Natural killer cell (primary cell): ENCODE measurements at regions not wholly inside any gene's neighbourhood (a gene's known extent, or its start where the extent isn't known, plus 50 kb on each side); places are given as distances from the start of the nearest gene placed in this dataset.

ENCODE experiments used
- ATAC-seq, 3 donors: fragments of 150-1000 bp in 2 of 3; fragments of 200-7000 bp in 1 of 3; cut with Tn5 transposase; 1 replicate in 1 of 3; 2 replicates in 2 of 3; pipeline ENCODE4 v1.10.0; 2021; ENCODE audit warnings: mild to moderate bottlenecking in 2 of 3, moderate library complexity in 2 of 3
- DNase-seq, 2 donors: peaks; one replicate each; pipeline versions ENCODE4 v3.0.0 to v3.0.0-alpha.2; 2013 to 2021; ENCODE audit warnings: mixed read lengths in 1 of 2
- H3K27ac ChIP-seq: one replicate; pipeline ENCODE4 v1.5.1; 2013; ENCODE audit warnings: mild to moderate bottlenecking, low read length
- H3K27me3 ChIP-seq: one replicate; pipeline ENCODE4 v1.6.1; 2013; ENCODE audit warnings: low read length; ENCODE audit not compliant: control insufficient read depth, insufficient read depth
- H3K36me3 ChIP-seq: one replicate; pipeline ENCODE4 v1.6.1; 2013; ENCODE audit warnings: low read length; ENCODE audit not compliant: control insufficient read depth, insufficient read depth
- H3K4me1 ChIP-seq: one replicate; pipeline ENCODE4 v1.6.1; 2013; ENCODE audit warnings: low read length; ENCODE audit not compliant: control insufficient read depth, insufficient read depth
- H3K4me3 ChIP-seq: one replicate; pipeline ENCODE4 v1.5.1; 2013; ENCODE audit warnings: low read length
- H3K9me3 ChIP-seq: one replicate; pipeline ENCODE4 v1.6.1; 2013; ENCODE audit warnings: low read length; ENCODE audit not compliant: control insufficient read depth, insufficient read depth
- H3K27ac Mint-ChIP-seq, 2 donors: one replicate each; pipeline ENCODE4 v1.8.0; 2022; ENCODE audit warnings: mild to moderate bottlenecking in 2 of 2, mixed read lengths in 2 of 2, moderate library complexity in 1 of 2
- H3K27me3 Mint-ChIP-seq, 2 donors: one replicate each; pipeline ENCODE4 v1.8.0; 2022; ENCODE audit warnings: low read depth in 2 of 2, mixed read lengths in 2 of 2
- H3K36me3 Mint-ChIP-seq: one replicate; pipeline ENCODE4 v1.8.0; 2022; ENCODE audit warnings: mixed read lengths
- H3K4me1 Mint-ChIP-seq, 2 donors: one replicate each; pipeline ENCODE4 v1.8.0; 2022; ENCODE audit warnings: mixed read lengths in 2 of 2
- H3K4me3 Mint-ChIP-seq: one replicate; pipeline ENCODE4 v1.8.0; 2022; ENCODE audit warnings: mild to moderate bottlenecking, moderate library complexity, mixed read lengths
- H3K9me3 Mint-ChIP-seq, 2 donors: one replicate each; pipeline ENCODE4 v1.8.0; 2022; ENCODE audit warnings: mixed read lengths in 2 of 2
- CTCF ChIP-seq: fragments of 200-600 bp; IDR thresholded peaks from one replicate; pipeline ENCODE4 v1.8.0; 2022; ENCODE audit warnings: antibody characterized with exemption
- WGBS: methylation state at CpG from one replicate; pipeline ENCODE4 v1.1.7; 2013; ENCODE audit warnings: missing lambda C conversion rate; ENCODE audit not compliant: insufficient coverage; 5-methylcytosine and 5-hydroxymethylcytosine counted together
- intact Hi-C: fragments of 100-400 bp; cut with micrococcal nuclease; formaldehyde crosslinking; loops from one replicate; pipeline ENCODE4 v1.14.2; 2022

GRCh38 chr1:199151634-199152425, 513.0 kb downstream of the PTPRC start:
- Histone ChIP-seq H3K27ac (no peak overlapping the region), H3K4me3 (no peak overlapping the region), H3K4me1 (no peaks in the 10 kb centered on the region), H3K9me3 (no peaks in the 10 kb centered on the region), H3K36me3 (no peaks in the 10 kb centered on the region), H3K27me3 (no peaks in the 10 kb centered on the region)
- Mint-ChIP-seq H3K4me1 (peaks cover 0 to 5% of the 10 kb centered on the region in 2 donors), H3K9me3 (no peaks in the 10 kb centered on the region), H3K36me3 (no peaks in the 10 kb centered on the region), H3K4me3 (no peak overlapping the region), H3K27ac (no peak overlapping the region), H3K27me3 (peaks cover 0 to 2% of the 10 kb centered on the region in 2 donors)
- intact Hi-C loops, result no loop called here
- DNase-seq (no peak), ATAC-seq (no peak)
- no peak for TF ChIP-seq CTCF
- 69% methylated on average over 5 of the region's 6 CpGs for WGBS

GRCh38 chr1:199152676-199153075, 513.8 kb downstream of the PTPRC start:
- intact Hi-C loops, result no loop called here
- H3K9me3 Mint-ChIP-seq, result no peaks in the 10 kb centered on the region
- DNase-seq, result no peak
- WGBS, result 77% methylated on average over 4 of the region's 4 CpGs
- peaks cover 0 to 5% of the 10 kb centered on the region in 2 donors for H3K4me1 Mint-ChIP-seq
- no peaks in the 10 kb centered on the region for H3K27me3 Mint-ChIP-seq
- no peaks in the 10 kb centered on the region for H3K36me3 ChIP-seq
- H3K9me3 ChIP-seq, result no peaks in the 10 kb centered on the region
- no peaks in the 10 kb centered on the region for H3K4me1 ChIP-seq
- no peaks in the 10 kb centered on the region for H3K27me3 ChIP-seq
- no peak overlapping the region for H3K4me3 ChIP-seq
- H3K36me3 Mint-ChIP-seq, result no peaks in the 10 kb centered on the region
- H3K27ac ChIP-seq, result no peak overlapping the region
- no peak overlapping the region for H3K4me3 Mint-ChIP-seq
- no peak for ATAC-seq
- TF ChIP-seq CTCF, result no peak
- H3K27ac Mint-ChIP-seq, result no peak overlapping the region

- H3K27ac Mint-ChIP-seq, result no peak overlapping the region
- no peak overlapping the region for H3K4me3 Mint-ChIP-seq
- TF ChIP-seq CTCF, result no peak
- H3K9me3 ChIP-seq, result no peaks in the 10 kb centered on the region
- no peaks in the 10 kb centered on the region for H3K9me3 Mint-ChIP-seq
- no peaks in the 10 kb centered on the region for H3K36me3 Mint-ChIP-seq
- WGBS, result 85% methylated on average over 3 of the region's 3 CpGs
- DNase-seq, result no peak
- H3K27me3 ChIP-seq, result no peaks in the 10 kb centered on the region
- H3K27me3 Mint-ChIP-seq, result no peaks in the 10 kb centered on the region
- ATAC-seq, result no peak
- H3K4me1 ChIP-seq, result no peaks in the 10 kb centered on the region
- peaks cover 4 to 5% of the 10 kb centered on the region in 2 donors for H3K4me1 Mint-ChIP-seq
- H3K27ac ChIP-seq, result no peak overlapping the region
- intact Hi-C loops, result no loop called here
- H3K4me3 ChIP-seq, result no peak overlapping the region
- no peaks in the 10 kb centered on the region for H3K36me3 ChIP-seq
These were observed 516.6 kb downstream of the PTPRC start for GRCh38 chr1:199155166-199156019.
